Esophagus (tissue), 2 donors: ENCODE measurements at regions not wholly inside any gene's neighbourhood (a gene's known extent, or its start where the extent isn't known, plus 50 kb on each side); places are given as distances from the start of the nearest gene placed in this dataset.
"Not testable (repeated sequence)": the region's sequence is repeated elsewhere in the genome, so short reads cannot be mapped to it uniquely, and the experiment has no call there.

Source experiments
- H3K27ac ChIP-seq, 2 donors: one replicate each; pipeline ENCODE4 v1.5.1; 2013; ENCODE audit warnings: low read depth in 2 of 2, mild to moderate bottlenecking in 2 of 2, inconsistent platforms in 1 of 2, low read length in 1 of 2, moderate library complexity in 1 of 2
- H3K27me3 ChIP-seq, 2 donors: one replicate each; pipeline ENCODE4 v1.6.1; 2013; ENCODE audit warnings: low read length in 2 of 2, control low read depth in 1 of 2, mild to moderate bottlenecking in 1 of 2; ENCODE audit not compliant: insufficient read depth in 2 of 2, control insufficient read depth in 1 of 2
- H3K36me3 ChIP-seq, 2 donors: one replicate each; pipeline ENCODE4 v1.6.1; 2013; ENCODE audit warnings: low read length in 1 of 2; ENCODE audit not compliant: control insufficient read depth in 2 of 2, insufficient read depth in 2 of 2
- H3K4me1 ChIP-seq, 2 donors: one replicate each; pipeline ENCODE4 v1.6.1; 2013; ENCODE audit warnings: low read length in 1 of 2; ENCODE audit not compliant: control insufficient read depth in 2 of 2, insufficient read depth in 2 of 2
- H3K4me3 ChIP-seq, 2 donors: one replicate each; pipeline ENCODE4 v1.5.1; 2013; ENCODE audit warnings: low read length in 2 of 2, mild to moderate bottlenecking in 2 of 2, low read depth in 1 of 2, moderate library complexity in 1 of 2
- H3K9me3 ChIP-seq, 2 donors: one replicate each; pipeline ENCODE4 v1.6.1; 2013; ENCODE audit warnings: mild to moderate bottlenecking in 2 of 2, low read depth in 1 of 2, low read length in 1 of 2, moderate library complexity in 1 of 2; ENCODE audit not compliant: control insufficient read depth in 2 of 2, insufficient read depth in 1 of 2
- WGBS, 2 donors: extraction: QIAGEN DNeasy Blood & Tissue Kit; methylation state at CpG; one replicate each; pipeline ENCODE4 v1.1.7; 2013; 5-methylcytosine and 5-hydroxymethylcytosine counted together
- donor health status: healthy with polysubstance abuse.
- donor health status: Bipolar disorder and iron deficiency.

GRCh38 chr6:51292659-51293058 lies 474.0 kb downstream of the TFAP2B start:
- Histone ChIP-seq H3K4me1 (no peaks in the 10 kb centered on the region), H3K27ac (no peak overlapping the region), H3K9me3 (no peaks in the 10 kb centered on the region), H3K4me3 (no peak overlapping the region), H3K27me3 (no peaks in the 10 kb centered on the region), H3K36me3 (no peaks in the 10 kb centered on the region)
- 63 to 68% methylated on average over 1 of the region's 1 CpG for WGBS, 2 donors

DNA sequence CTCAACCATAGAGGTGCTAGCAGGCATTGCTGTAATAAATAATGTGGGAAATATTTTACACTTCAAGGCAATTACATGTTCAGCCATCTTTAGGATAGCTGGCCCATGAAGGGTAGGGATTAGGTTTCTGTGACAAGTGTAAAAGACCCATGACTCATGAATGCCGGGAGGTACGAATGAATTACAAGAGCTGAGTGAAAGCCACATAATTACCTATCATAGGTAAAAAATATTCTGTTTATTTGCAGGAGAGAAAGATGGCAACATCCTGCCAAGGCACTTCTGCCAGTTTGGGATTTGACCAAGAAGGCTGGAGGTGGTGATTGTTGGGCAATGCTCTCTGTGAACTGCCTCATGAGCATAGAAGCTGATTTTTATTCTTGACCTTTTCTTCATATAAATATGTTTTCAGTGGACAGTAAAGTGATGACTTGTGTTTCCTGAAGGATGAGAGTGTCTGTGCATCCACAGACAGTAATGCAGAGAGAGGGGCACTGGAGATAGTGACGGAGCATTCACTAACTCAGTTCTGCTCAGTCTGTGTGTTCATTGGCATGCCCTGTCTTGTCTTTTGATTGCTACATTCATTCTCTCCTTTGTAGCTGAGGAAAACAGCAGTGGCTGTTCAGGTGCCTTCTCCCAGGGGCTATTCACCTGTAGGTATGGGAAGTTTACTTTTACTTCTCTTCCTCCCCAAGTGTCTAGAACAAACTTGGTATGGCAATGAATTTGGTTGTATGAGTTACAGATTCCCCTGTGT lies 481.1 kb downstream of the TFAP2B start:
- Histone ChIP-seq H3K4me1 (no peaks in the 10 kb centered on the region), H3K9me3 (no peaks in the 10 kb centered on the region), H3K27ac (no peak overlapping the region), H3K27me3 (no peaks in the 10 kb centered on the region), H3K4me3 (no peak overlapping the region), H3K36me3 (no peaks in the 10 kb centered on the region)
- 50 to 53% methylated on average over 3 of the region's 3 CpGs for WGBS, 2 donors

DNA sequence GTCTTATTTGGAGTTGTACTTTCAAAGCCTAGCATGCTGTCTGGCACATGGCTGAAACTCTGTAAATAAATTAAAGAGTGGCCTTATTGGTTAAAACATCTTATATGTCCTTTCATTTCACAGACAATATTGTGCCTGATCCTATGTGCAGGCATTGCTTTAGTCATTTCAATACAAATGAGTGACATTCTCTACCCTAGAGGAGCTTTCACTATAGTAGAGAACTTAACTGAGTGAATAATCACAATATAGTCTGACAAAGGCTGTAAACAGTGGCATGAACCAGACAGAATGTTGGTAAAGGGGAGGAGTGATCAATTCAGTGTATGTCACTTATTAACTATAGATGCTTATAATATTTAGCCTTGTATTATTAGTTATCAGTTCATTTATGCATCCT lies 481.8 kb downstream of the TFAP2B start:
- Histone ChIP-seq H3K4me1 (no peaks in the 10 kb centered on the region), H3K36me3 (no peaks in the 10 kb centered on the region), H3K9me3 (no peaks in the 10 kb centered on the region), H3K4me3 (no peak overlapping the region), H3K27me3 (no peaks in the 10 kb centered on the region), H3K27ac (no peak overlapping the region)

DNA sequence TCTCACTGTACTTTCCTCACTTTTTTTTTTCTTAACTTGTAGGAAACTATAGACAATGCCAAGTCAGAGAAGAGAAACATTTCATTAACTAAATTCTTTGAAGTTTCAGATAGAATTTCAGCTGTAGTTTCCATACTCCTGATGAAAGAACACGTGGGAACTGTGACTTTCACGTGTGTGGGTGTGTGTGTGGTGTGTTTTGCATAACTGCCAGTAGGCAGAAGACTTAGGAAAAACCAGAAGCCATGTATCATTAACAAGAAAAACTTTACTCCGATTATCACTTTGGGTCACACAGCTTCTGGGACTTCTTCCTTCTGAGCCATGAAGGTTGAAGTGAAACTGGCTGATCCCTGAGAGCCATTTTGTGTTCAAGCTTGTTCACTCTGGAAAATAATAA lies 483.3 kb downstream of the TFAP2B start:
- no peaks in the 10 kb centered on the region for H3K36me3 ChIP-seq
- no peak overlapping the region for H3K27ac ChIP-seq
- 33% methylated on average over 3 of the region's 3 CpGs for WGBS, 2 donors
- no peaks in the 10 kb centered on the region for H3K9me3 ChIP-seq
- H3K4me3 ChIP-seq, result no peak overlapping the region
- no peaks in the 10 kb centered on the region for H3K4me1 ChIP-seq
- H3K27me3 ChIP-seq, result no peaks in the 10 kb centered on the region

GRCh38 chr6:51302431-51302830 lies 483.8 kb downstream of the TFAP2B start:
- no peak overlapping the region for H3K27ac ChIP-seq
- H3K4me3 ChIP-seq, result no peak overlapping the region
- WGBS, 2 donors, result 94 to 98% methylated on average over 2 of the region's 2 CpGs
- no peaks in the 10 kb centered on the region for H3K27me3 ChIP-seq
- H3K36me3 ChIP-seq, result no peaks in the 10 kb centered on the region
- H3K9me3 ChIP-seq, result no peaks in the 10 kb centered on the region
- no peaks in the 10 kb centered on the region for H3K4me1 ChIP-seq

DNA sequence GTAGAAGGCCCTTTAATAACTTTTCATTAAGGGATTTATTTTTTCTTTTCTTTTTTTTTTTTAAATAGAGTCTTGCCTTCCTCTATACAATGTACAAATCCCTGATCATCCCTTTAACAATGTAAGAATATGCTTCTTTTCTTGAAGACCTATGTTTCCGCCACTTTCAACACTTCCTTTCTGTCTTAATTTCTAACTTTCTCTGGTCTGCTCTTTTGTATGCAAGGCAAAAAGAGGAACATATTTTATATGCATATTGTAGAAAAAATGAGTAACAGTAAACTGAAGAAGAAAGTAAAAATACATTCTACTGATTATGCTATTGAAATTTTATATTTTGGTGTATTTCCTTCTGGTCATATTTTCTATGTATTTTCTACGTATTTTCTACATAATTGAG lies 484.7 kb downstream of the TFAP2B start:
- H3K36me3 ChIP-seq, result no peaks in the 10 kb centered on the region
- H3K4me3 ChIP-seq, result no peak overlapping the region
- 73 to 84% methylated on average over 2 of the region's 2 CpGs for WGBS, 2 donors
- no peaks in the 10 kb centered on the region for H3K9me3 ChIP-seq
- H3K27ac ChIP-seq, result no peak overlapping the region
- H3K4me1 ChIP-seq, result no peaks in the 10 kb centered on the region
- no peaks in the 10 kb centered on the region for H3K27me3 ChIP-seq

- WGBS, 2 donors, result 83 to 92% methylated on average over 2 of the region's 2 CpGs
- no peaks in the 10 kb centered on the region for H3K9me3 ChIP-seq
- H3K36me3 ChIP-seq, result no peaks in the 10 kb centered on the region
- H3K4me1 ChIP-seq, result no peaks in the 10 kb centered on the region
- H3K27ac ChIP-seq, result no peak overlapping the region
- H3K27me3 ChIP-seq, result no peaks in the 10 kb centered on the region
- H3K4me3 ChIP-seq, result no peak overlapping the region
Observed at GRCh38 chr6:51314965-51315364, 496.3 kb downstream of the TFAP2B start.

DNA sequence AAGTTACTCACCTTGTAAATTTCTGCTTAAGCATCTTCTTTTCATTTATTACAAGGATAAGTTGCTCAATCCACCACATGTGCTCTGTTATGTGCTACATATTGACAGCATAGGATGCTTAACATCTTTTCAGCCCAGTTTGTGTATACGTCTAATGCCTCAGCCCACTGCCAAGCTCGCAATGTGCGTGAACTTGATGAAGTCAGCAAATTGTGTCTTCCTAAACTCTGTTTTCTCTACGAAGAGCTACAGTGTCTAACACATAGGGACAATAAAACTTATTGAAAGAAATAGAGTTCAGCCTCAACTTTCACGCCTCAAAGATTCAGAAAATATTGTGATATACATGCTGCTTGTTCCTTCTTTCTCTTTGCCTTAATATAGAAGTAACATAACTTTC lies 500.0 kb downstream of the TFAP2B start:
- Histone ChIP-seq H3K4me3 (no peak overlapping the region), H3K9me3 (no peaks in the 10 kb centered on the region), H3K36me3 (no peaks in the 10 kb centered on the region), H3K4me1 (no peaks in the 10 kb centered on the region), H3K27ac (no peak overlapping the region), H3K27me3 (no peaks in the 10 kb centered on the region)
- WGBS, 2 donors, result 55 to 64% methylated on average over 5 of the region's 5 CpGs

- not testable (repeated sequence) for H3K4me3 ChIP-seq, H3K36me3 ChIP-seq, H3K4me1 ChIP-seq, H3K27me3 ChIP-seq, H3K9me3 ChIP-seq, H3K27ac ChIP-seq
- 92 to 93% methylated on average over 3 of the region's 3 CpGs for WGBS, 2 donors
Observed at GRCh38 chr6:51321477-51321876, 502.8 kb downstream of the TFAP2B start.

DNA sequence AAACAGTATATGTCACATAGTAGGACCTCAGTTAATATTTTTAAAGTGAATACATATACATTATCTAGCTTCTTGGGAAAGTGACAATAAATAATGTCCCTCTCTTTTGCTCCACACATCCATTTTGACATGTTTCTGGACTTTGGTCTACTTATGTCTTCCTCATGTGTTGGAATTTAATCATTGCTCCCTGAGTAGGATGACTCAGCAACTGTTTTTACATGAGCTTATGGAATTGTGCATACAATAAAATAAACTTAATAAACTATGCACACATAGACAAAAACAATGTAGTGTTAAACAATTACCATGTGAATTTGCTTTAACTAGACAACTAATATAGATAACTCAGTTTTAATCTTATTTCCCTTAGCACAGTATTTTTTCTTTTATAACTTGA lies 503.8 kb downstream of the TFAP2B start:
- Histone ChIP-seq H3K4me3 (no peak overlapping the region), H3K36me3 (no peaks in the 10 kb centered on the region), H3K9me3 (no peaks in the 10 kb centered on the region), H3K27me3 (no peaks in the 10 kb centered on the region), H3K27ac (no peak overlapping the region), H3K4me1 (no peaks in the 10 kb centered on the region)
